Astrocyte of the spinal cord (primary cell): ENCODE measurements at regions not wholly inside any gene's neighbourhood (a gene's known extent, or its start where the extent isn't known, plus 50 kb on each side); places are given as distances from the start of the nearest gene placed in this dataset.
"Not testable (repeated sequence)": the region's sequence is repeated elsewhere in the genome, so short reads cannot be mapped to it uniquely, and the experiment has no call there.

Experiments used
- DNase-seq: peaks from one replicate; pipeline ENCODE4 v3.0.0; 2011; ENCODE audit warnings: low read depth, low spot score
- H3K4me3 ChIP-seq: 2 replicates; pipeline ENCODE4 v1.5.1; 2011; ENCODE audit warnings: low read depth, mild to moderate bottlenecking, low read length, moderate library complexity
- CTCF ChIP-seq: IDR thresholded peaks from 2 replicates; pipeline ENCODE4 v1.5.1; 2012; ENCODE audit warnings: low read depth, mild to moderate bottlenecking, low read length, inconsistent platforms
- in situ Hi-C: cut with HindIII; loops from 2 replicates; pipeline ENCODE4 v1.10.0; 2017; ENCODE audit warnings: low sequenced_read_pairs

- DNase-seq, result no peak
- in situ Hi-C loops, result no loop called here
- H3K4me3 ChIP-seq, result no peak overlapping the region
- no peak for TF ChIP-seq CTCF
These were observed 239.4 kb downstream of the FAM47A start for GRCh38 chrX:33892670-33893069.

- in situ Hi-C loops, result no loop called here
- DNase-seq, result no peak
- no peak for TF ChIP-seq CTCF
- H3K4me3 ChIP-seq, result no peak overlapping the region
These were observed 276.9 kb downstream of the FAM47A start for GRCh38 chrX:33855251-33855650.

- DNase-seq, H3K4me3 ChIP-seq, in situ Hi-C loops: not testable (repeated sequence)
These were observed 280.0 kb downstream of the FAM47A start for GRCh38 chrX:33852146-33852545.

GRCh38 chrX:33840176-33840575 lies 291.9 kb downstream of the FAM47A start:
- in situ Hi-C loops, result no loop called here
- no peak overlapping the region for H3K4me3 ChIP-seq
- DNase-seq, result no peak
- TF ChIP-seq CTCF, result no peak

GRCh38 chrX:33831211-33831610 lies 300.9 kb downstream of the FAM47A start:
- TF ChIP-seq CTCF, result no peak
- no peak overlapping the region for H3K4me3 ChIP-seq
- in situ Hi-C loops, result no loop called here
- DNase-seq, result no peak

GRCh38 chrX:33817266-33817665 lies 314.8 kb downstream of the FAM47A start:
- in situ Hi-C loops, result no loop called here
- no peak for TF ChIP-seq CTCF
- DNase-seq, result no peak
- no peak overlapping the region for H3K4me3 ChIP-seq

GRCh38 chrX:33808636-33809035 lies 323.5 kb downstream of the FAM47A start:
- no peak for DNase-seq
- H3K4me3 ChIP-seq, result no peak overlapping the region
- TF ChIP-seq CTCF, result no peak
- in situ Hi-C loops, result no loop called here
